Astrocyte (in vitro differentiated cells and primary cell): ENCODE measurements at regions not wholly inside any gene's neighbourhood (a gene's known extent, or its start where the extent isn't known, plus 50 kb on each side); places are given as distances from the start of the nearest gene placed in this dataset.

Source experiments
- CTCF ChIP-seq: IDR thresholded peaks from 2 replicates; pipeline ENCODE4 v1.5.1; 2011; ENCODE audit warnings: low read depth, mild to moderate bottlenecking, inconsistent platforms, low read length, moderate library complexity; ENCODE audit not compliant: insufficient read depth
- EZH2 ChIP-seq: IDR thresholded peaks from 2 replicates; pipeline ENCODE4 v1.6.1; 2012; ENCODE audit warnings: mild to moderate bottlenecking, low read length, inconsistent platforms; ENCODE audit not compliant: insufficient read depth

GRCh38 chr12:19849208-19849607 is 409.9 kb downstream of the AEBP2 start:
- TF ChIP-seq CTCF (no peak), EZH2 (no peak)
